ENCODE measurements at regions not wholly inside any gene's neighbourhood (a gene's known extent, or its start where the extent isn't known, plus 50 kb on each side); places are given as distances from the start of the nearest gene placed in this dataset.

DNA sequence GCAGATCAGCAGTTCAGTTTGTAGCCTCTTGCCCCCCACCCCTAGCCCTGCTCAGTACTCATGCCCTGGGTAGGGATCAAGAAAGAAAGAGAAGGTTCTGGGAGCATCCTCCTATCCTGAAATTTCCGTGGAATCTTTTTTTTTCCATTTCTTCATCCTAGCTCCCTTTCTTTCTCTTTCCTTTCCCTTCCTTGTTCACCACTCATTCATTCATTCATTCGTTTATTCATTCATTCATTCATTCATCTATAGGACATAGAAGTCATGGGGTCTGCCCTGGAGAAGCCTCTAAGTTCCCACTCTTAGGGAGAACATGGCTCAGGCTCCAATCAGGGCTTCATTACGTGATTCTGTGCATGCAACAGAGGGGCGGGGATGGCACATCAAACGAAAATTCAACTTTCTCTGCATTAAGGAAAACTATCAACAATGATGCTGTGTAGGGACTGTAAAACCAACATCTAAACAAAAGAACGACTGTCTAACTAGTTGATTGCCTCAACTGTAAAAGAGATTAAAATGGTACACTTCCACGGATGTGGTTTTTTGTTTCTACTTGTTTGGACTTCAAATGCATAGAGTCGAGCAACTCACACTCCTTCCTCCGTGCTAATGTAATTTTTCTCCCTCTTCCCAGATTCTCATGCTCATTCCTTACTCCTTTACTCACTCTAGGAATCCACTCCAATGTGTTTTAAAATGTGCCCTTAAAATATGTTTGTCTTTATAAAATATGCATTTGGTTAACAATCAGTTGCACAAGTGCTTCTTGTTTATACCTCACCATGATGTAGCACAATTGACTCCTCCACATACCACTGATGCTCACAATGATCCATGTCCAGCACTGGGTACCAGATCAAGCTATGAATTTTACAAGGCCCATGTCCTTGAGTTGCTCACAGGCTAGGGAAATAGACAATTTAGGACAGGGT is 101.2 kb upstream of the SLC2A1 start:
- Histone ChIP-seq H3K4me3 (no peak overlapping the region), H3K27ac (no peak overlapping the region), H3K27me3 (peaks cover 0 to 12% (median 0%) of the 10 kb centered on the region in 7 donors), H3K36me3 (no peaks in the 10 kb centered on the region), H3K9me3 (no peaks in the 10 kb centered on the region), H3K4me1 (peaks cover 0 to 15% (median 6%) of the 10 kb centered on the region in 9 donors)
- TF ChIP-seq, protein P1, sequence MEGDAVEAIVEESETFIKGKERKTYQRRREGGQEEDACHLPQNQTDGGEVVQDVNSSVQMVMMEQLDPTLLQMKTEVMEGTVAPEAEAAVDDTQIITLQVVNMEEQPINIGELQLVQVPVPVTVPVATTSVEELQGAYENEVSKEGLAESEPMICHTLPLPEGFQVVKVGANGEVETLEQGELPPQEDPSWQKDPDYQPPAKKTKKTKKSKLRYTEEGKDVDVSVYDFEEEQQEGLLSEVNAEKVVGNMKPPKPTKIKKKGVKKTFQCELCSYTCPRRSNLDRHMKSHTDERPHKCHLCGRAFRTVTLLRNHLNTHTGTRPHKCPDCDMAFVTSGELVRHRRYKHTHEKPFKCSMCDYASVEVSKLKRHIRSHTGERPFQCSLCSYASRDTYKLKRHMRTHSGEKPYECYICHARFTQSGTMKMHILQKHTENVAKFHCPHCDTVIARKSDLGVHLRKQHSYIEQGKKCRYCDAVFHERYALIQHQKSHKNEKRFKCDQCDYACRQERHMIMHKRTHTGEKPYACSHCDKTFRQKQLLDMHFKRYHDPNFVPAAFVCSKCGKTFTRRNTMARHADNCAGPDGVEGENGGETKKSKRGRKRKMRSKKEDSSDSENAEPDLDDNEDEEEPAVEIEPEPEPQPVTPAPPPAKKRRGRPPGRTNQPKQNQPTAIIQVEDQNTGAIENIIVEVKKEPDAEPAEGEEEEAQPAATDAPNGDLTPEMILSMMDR (IDR thresholded peaks at IDR 0.05) = no peak
- intact Hi-C loops (cut with DNase I) = loop anchor here in 1 of 10 donors (10.0 kb wide), 1 partner anchor 475 kb away; no protein-coding TSS in a partner anchor
- WGBS, 2 donors = 79 to 86% methylated on average over 9 of the region's 9 CpGs
- no peak for DNase-seq
- no peak for ATAC-seq

DNA sequence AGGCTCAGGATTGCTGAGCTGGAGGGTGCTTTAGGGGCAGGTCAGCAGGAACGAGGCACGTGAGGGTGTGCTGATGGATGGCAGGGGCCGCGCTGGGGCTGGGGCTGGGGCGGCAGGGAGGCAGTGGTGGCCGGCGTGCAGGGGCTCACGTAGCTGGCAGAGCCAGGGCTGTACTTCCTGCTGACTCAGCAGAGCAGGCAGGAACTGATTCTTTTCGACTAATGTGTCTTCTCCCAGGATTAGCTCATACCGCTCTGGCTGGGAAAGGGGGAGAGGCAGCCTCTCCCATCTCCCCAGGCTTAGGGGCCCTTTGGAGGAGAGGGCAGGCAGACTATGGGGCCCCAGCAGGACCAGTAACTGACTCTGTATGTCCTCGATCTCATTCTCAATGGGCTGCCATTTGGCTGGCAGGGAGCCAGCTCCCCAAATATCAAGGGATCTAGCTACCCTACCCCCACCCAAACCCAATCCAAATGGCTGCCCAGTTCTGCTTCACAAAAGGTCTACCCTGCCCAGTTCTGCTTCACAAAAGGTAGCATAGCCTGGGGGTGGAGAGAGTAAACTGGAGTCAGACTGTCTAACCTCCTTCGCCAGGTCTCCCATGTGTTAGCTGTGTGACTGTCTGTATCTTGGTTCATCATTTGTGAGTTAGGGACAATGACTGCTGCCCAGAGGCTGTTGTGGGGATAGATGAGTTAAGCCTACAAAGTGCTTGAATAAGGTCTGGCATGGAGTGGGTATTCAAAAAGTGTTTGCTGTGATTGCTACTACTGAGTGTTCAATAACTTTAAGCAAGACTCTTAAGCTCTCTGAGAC is 100.1 kb upstream of the SLC2A1 start:
- peaks cover 0 to 15% (median 6%) of the 10 kb centered on the region in 9 donors for H3K4me1 ChIP-seq
- whole genome bisulfite sequencing, 2 donors = 15 to 20% methylated on average over 12 of the region's 12 CpGs
- intact Hi-C loops (cut with DNase I) = no loop called here
- no peak overlapping the region for H3K27ac ChIP-seq
- DNase-seq (no peak), ATAC-seq (peak in 5 of 8 donors; percentile 21 to 41 (median 27))
- H3K4me3 ChIP-seq = no peak overlapping the region
- H3K27me3 ChIP-seq = peaks cover 0 to 16% (median 0%) of the 10 kb centered on the region in 7 donors
- no peaks in the 10 kb centered on the region for H3K36me3 ChIP-seq
- TF ChIP-seq, protein P1 (IDR thresholded peaks at IDR 0.05) = no peak
- H3K9me3 ChIP-seq = no peaks in the 10 kb centered on the region

DNA sequence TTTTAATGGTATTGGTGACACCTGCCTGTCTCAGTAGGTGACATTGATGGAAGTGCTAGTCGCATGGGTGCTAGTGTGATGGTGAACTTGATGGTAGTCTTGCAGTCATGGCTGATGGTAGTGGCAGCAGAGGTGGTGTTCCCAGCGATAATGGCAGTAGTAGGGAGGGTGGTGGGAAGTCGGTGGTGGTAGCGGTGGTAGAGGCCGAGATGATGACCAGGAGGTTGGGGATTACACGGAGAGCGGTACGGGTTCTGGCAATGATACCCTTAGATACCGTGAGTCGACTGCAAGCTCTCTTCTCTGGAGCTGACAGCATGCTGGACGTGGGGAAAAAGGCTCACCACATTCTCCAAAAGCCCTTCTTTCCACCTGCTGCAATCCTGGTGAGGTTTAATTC is 99.4 kb upstream of the SLC2A1 start:
- peaks cover 0 to 15% (median 6%) of the 10 kb centered on the region in 9 donors for H3K4me1 ChIP-seq
- DNase-seq = no peak
- no peak overlapping the region for H3K4me3 ChIP-seq
- no peak for ATAC-seq
- no peak overlapping the region for H3K27ac ChIP-seq
- WGBS, 2 donors = 79 to 94% methylated on average over 11 of the region's 11 CpGs
- no peaks in the 10 kb centered on the region for H3K36me3 ChIP-seq
- intact Hi-C loops (cut with DNase I) = no loop called here
- TF ChIP-seq, protein P1 (IDR thresholded peaks at IDR 0.05) = no peak
- no peaks in the 10 kb centered on the region for H3K9me3 ChIP-seq
- peaks cover 0 to 16% (median 0%) of the 10 kb centered on the region in 7 donors for H3K27me3 ChIP-seq

DNA sequence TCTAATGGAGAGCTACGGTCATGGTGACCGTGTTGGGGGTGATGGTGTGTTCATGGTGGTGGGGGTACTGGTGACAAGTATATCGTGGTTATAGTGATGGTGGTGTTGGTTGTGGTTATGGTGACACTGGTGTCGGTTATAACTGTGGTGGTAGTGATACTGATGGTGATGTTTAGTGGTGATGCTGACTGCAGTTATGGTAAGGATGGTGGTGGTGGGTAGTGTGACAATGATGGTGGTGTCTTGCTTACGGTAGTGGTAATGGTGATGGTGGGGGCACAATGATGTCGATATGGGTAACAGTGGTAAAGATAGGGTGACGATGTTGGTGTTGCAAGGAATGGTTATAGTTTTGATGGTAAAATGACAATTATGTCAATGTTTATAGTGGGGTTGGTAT is 98.9 kb upstream of the SLC2A1 start:
- DNase-seq (no peak), ATAC-seq (no peak)
- H3K9me3 ChIP-seq = no peaks in the 10 kb centered on the region
- WGBS, 2 donors = 96 to 97% methylated on average over 7 of the region's 7 CpGs
- H3K36me3 ChIP-seq = no peaks in the 10 kb centered on the region
- no peak overlapping the region for H3K27ac ChIP-seq
- H3K27me3 ChIP-seq = peaks cover 0 to 16% (median 0%) of the 10 kb centered on the region in 7 donors
- peaks cover 0 to 15% (median 6%) of the 10 kb centered on the region in 9 donors for H3K4me1 ChIP-seq
- intact Hi-C loops (cut with DNase I) = no loop called here
- H3K4me3 ChIP-seq = no peak overlapping the region
- TF ChIP-seq, protein P1 (IDR thresholded peaks at IDR 0.05) = no peak

All from heart right ventricle (tissue), 16 donors.